DMS53 treated with DMSO at 0.1 percent for 48 hours (cell line): ENCODE measurements at regions not wholly inside any gene's neighbourhood (a gene's known extent, or its start where the extent isn't known, plus 50 kb on each side); places are given as distances from the start of the nearest gene placed in this dataset.
A peak's percentile ranks its signal among the peaks of the same experiment; 100 is the strongest.

Experiments used
- DNase-seq: peaks from one replicate; lab custom pipeline; 2025; ENCODE audit not compliant: unreplicated experiment; lab: John Stamatoyannopoulos, UW

DNA sequence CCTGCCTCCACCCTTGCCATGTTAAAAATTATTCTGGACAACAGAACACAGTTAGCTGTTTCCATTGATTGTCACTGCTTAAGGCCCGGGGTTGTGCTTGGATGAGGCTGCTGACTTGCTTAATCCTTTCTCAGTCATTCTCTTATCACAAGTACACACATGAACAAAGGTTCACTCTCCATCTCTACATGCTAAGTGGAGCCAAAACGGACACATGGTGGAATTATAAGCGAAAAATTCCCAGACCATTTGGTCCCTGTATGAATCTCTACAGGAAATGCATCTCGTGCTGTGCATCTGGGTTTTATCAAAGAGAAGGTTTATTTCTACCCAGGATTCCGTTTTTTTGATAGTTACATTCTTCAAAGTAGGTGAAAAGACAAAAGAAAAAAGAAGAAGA is 177.5 kb upstream of the ETAA1 start:
- DNase-seq: no peak

DNA sequence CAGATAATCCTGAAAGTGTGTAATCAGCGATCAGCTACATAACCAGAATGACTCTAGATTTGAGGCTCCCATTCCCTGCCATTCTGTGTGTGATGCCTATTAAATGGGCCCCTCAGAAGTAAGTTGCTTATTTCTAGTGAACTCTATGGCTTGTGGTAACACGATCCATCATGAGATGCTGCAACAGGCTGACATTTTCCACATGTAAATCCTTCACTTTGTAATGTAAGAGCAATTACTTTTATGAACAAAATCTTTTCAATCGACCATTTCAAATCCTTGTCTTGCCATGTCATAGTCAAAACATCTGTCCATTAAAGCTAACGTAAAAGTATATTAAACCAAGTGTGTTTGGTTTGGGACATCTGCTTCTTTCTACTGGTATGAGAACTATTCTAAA is 175.9 kb upstream of the ETAA1 start:
- DNase-seq: no peak

DNA sequence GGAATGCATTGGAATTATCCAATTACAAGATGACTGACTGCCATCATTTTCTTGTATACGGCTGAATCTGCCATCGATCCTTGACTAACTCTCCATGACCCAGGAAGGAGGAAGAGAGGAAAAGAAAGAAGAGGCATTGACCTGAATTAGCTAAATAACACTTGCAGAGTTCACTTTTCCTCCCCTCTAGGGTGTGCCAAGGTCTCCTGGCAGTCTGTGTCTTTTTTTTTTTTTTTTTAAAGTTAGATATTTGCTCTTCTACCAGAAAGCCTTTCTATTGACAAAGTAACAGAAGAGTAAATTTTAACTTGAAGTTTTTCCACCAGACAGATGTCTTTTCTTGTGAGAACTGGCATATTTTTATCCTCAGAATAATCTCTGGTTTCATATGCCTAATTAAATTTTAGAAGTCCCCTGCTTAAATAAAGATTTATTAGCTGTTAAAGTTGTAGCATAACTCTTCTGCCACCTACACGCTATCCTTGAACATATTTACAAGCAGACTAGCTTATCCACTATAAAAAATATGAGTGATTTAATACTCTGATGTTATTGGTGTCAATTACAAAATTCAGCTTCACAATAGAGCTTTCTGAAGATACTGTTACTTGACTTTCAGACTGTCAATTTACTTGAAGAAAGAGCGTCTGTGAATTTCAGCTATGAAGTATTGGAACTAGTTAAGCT is 171.7 kb upstream of the ETAA1 start:
- DNase-seq: no peak

DNA sequence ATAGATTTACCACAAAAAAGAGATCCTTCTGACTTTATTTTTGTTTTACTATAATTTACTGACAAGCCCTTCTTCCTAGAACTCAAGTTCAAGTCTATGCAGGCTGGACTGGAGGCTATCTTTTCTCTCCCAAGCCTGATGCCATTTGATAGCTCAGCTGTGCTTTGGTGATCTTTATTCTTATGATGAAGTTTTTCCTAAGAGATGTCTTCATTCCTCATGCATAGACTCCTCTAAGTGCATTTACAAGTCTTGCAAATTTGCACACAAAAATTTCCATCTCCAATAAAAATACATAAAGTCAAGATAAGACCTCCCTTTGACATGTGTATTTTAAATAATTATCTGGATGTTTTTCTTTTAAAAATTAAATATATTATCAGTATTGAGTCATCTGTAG is 167.4 kb upstream of the ETAA1 start:
- DNase-seq: no peak

DNA sequence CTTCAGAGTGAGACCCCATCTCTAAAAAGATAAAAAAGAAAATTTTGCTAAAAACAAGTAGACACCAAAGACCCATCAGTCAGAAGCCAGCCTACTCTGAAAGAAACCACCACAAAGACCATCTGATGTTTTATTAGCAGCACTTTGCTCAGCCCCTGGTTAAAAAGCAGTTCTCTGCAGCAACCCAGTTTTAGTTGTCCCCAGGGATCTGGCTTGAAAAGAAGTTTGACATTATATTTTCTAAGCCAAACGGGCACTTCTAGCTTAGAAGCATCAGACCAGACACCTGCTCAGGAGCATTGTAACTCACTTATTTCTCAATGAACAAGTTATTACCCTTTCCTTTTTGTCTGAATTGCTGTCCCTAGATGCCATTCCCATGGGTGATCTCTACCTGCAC is 164.2 kb upstream of the ETAA1 start:
- DNase-seq: no peak

DNA sequence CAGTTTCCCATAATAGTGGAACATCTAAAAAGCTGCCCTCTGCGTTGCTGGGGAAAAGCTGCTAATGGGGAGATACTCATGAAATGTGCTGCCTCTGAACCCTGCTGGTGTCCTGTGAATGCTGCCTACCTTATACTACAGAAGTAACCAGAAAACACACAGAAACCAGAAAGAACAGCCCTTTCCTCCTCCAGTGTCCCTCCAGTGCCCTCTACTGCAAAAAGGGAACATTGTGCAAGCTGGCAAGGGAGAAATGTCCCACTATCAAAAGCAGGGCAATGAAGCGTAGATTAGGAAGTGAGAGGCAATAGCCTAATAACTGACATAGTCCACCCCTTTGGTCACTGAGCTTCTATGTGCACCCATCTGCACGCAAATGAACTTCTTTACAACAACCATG is 162.7 kb upstream of the ETAA1 start:
- DNase-seq: peak; percentile 5

DNA sequence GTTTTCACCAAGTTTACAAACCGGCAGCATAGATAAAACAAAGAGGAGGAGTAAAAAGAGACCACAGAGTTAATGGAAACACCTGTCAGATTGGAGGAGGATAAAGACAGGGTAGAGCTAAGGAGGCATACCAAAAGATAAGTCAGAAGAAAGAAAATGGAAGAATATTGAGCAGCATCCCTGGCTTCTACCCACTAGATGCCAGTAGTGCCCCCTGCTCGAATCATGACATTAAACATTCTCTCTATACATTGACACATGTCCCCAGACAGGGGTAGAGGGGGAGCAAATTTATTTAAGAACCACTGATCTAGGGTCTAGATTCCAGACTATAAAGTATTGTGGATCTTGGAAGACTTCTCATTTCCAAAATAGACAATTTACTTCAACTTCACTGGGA is 159.8 kb upstream of the ETAA1 start:
- DNase-seq: no peak

DNA sequence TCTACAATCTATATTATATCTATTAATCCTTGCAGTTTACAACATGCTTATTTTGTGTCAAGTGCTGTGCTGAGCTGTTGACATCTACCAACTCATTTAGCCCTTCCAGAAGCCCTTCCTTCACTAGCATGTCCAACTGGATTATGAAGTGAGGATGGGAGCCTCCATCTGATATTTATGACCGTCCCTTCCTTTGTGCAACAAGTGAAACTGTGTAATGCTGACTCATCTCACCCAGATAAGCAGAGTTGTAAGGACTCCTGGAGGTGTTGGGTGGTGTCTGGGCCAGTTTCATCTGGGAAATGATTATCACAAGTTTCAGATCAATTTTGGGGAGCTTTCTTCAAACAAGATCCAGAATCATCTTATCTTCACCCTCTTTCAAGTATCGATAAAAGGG is 156.6 kb upstream of the ETAA1 start:
- no peak for DNase-seq

DNA sequence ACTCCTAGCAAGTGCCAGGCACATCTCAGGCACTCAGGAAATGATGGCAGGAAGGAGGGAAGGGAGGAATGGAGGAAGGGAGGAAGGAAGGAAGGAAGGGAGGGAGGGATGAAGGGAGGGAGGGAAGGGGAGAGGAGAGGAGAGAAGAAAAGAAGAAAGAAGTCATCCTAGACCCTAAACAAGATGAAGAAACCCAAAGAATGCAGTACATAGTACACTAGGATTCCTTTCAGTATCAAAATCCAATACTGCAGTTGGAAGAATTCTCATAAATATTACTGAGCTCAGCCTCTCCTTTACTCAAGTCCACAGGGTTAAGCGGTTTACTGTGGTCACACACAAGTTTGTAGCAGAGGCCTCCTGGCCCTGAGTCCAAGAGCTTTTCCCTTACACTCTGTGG is 155.7 kb upstream of the ETAA1 start:
- no peak for DNase-seq

DNA sequence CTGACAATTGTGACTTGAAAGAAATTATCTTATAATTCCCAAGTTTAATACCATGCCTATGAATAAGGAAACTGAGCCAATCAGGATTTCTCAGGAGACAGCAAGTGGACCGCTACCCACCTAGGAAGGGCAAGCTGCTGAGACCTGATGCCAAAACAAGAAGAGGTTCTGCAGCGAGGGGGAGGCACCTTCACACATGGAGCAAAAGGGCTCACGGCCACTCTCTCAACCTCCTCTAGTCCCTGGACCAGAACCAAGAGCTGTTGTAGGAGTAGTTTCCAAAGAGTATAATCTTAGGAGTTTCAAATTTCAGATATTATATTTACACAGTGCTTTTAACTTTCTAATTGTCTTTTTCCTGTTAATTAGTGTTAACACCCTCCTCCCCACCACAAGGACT is 154.7 kb upstream of the ETAA1 start:
- no peak for DNase-seq

DNA sequence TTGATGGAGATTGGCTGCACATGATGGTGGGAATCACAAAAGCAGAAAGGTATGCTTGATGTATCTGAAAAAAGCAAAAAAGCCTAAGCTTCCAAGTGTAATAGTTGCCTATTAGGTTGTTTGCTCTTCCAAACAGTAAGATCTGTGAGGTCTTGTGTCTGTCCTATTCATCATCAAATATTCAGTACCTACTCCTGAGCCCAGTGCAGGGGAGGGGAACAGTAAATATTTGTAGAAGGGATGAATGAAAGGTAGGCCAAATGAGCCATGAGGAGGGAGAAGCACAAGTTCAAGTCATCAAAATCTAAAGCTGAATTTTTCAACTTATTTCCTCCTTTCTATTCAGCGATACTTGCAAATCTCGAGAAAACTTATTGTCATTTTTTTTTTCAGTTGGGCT is 153.2 kb upstream of the ETAA1 start:
- peak; percentile 16 for DNase-seq

DNA sequence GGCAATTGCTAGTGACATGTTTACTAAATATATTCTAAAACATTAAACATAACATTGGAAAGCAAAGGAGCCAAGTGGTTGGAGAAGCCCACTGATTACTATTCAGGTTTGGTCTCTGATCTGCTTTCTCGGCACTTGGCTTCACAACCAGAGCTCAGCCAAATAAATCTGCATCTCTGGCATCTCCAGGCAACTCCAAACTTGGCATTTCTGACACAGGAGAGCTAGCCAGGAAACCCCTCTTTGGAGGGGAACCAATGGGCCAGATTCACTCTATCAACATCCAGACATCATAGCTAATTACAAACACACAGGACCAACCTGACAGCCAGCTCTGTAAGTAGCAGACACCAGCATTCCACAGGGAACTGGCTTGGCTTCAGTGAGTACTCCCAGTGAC is 150.3 kb upstream of the ETAA1 start:
- DNase-seq: no peak

DNA sequence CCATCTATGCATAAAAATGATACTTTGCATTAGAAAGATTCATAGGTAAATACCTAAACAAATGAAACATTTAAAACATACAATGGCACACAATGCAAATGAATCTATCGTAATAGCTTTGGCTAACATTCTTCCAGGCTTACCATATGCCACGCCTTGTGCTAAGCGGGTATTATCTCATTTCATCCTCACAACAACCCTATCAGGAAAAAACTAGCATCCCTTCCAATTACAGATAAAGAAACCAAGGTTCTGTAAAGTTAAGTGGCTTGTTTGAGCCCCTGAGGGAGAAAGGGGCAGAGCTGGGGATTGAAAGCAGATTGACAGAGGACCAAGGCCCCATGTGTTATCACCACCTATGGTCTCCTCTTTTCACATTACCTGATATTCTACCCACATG is 145.4 kb upstream of the ETAA1 start:
- DNase-seq: no peak

DNA sequence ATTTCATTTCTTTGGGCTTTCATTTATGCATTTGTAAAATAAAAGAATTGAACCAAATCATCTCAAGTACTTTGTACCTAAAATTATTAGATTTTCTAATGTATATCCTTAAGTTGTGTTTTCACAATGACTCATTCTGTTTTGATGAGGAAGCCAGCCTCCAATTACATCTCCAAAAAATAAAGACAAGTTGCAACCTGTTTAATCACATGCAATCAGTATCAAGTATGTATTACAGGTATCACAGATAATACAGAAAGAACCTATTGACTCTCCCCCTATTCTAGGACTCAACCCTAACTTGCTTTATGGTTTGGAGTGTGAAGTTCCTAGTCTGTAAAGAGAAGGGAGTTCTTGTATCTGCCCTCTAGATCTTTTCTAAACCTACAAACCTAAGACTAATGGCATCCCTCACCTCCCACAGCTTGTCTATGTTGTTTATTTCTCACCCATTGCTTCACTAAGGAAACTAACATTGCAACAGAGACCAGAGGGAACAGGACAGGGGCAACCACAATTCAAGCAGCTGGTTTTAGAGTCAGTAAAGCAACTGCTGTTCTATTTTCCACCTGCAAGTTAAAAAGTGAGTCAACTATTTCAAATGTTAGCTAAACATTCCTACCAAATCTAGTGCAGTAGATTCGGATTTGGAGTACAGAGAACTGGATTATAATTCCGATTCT is 141.1 kb upstream of the ETAA1 start:
- DNase-seq: no peak

DNA sequence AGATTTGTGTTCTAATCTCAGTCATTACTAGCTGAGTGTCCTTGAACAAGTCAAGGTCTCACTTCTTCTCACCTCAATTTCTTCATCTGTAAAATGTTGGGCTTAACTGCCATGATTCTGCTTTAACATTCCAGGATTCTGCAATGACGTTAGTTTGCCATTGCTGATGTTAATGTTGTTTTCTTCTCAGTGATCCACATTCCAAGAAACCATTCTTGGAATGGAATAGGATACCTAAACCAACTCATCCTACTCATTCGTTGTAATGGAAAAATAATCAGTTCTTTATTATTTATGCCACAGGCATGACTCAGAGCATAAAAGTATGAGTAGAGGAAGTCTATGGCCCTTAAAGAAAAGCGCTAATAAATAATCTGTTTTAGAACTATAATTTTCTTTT is 140.2 kb upstream of the ETAA1 start:
- DNase-seq: no peak

DNA sequence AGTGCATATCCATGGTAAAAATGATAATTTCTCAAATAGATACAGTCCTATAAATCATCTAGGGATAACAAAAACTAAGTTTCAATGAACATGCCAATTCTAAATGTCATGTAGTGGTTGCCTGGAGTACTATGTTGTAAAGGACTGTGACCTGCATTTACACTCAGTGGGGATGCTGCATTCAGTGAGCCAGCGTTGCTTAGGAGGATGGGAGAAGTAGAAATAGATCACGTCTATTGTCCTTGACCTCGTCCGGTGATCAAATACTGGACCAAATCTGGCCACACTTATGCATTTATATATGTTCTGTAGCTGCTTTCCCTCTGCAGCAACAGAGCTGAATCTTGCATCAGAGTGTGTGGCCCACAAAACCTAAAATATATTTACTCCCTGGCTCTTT is 139.0 kb upstream of the ETAA1 start:
- no peak for DNase-seq

DNA sequence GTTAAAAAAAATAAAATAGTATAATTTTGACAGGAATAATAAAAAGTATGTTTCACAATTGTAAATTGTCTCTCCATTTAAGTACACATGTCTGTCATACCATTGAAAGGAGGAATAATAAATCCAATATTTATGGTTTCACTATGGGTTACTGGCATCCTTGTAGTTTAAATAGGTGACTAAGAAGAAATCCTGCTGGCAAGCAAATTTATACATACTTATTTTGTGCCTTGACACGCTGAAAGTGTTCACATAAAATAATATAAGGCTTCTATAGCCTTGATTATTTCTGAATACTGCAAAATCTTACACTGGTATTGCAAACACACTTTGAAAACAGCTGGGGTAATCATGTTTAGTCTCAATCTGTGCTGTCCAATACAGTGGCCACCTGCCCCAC is 138.3 kb upstream of the ETAA1 start:
- no peak for DNase-seq

DNA sequence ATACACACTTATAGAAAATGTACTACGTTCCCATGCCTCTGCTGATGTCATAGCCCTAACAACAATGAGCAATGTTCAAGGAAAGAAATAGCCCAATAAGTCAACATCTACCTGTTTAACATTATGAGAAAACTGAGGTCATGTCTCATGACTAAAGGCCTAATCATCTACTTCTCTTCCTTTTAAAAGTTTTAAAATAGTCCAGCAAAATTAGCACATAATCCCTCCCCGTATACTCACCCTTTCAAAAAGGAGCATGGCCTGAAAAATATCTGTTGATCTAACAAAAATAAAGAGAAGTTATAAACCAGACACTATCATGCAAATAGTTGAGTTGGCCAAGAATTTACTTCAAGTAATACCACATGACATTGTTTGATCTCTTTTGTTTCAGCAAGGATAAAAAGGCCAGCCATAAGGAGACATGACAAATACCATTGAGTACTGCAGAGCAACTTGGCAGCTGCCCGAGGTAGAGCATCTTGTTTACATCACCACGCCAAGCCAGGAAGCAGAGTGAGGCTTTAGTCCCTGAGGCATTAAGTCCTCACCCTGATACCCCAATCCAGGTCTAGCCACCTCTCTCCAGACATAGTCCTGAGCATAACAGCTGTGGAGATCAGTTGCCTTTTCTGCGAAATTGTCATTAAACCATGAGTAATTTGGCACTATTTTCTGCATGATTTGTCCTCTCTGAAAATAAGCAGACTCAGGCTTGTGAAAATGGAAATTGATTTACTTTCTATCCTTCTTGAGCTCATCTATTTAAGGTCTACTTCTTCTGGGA is 137.4 kb upstream of the ETAA1 start:
- DNase-seq: peak; percentile 44

DNA sequence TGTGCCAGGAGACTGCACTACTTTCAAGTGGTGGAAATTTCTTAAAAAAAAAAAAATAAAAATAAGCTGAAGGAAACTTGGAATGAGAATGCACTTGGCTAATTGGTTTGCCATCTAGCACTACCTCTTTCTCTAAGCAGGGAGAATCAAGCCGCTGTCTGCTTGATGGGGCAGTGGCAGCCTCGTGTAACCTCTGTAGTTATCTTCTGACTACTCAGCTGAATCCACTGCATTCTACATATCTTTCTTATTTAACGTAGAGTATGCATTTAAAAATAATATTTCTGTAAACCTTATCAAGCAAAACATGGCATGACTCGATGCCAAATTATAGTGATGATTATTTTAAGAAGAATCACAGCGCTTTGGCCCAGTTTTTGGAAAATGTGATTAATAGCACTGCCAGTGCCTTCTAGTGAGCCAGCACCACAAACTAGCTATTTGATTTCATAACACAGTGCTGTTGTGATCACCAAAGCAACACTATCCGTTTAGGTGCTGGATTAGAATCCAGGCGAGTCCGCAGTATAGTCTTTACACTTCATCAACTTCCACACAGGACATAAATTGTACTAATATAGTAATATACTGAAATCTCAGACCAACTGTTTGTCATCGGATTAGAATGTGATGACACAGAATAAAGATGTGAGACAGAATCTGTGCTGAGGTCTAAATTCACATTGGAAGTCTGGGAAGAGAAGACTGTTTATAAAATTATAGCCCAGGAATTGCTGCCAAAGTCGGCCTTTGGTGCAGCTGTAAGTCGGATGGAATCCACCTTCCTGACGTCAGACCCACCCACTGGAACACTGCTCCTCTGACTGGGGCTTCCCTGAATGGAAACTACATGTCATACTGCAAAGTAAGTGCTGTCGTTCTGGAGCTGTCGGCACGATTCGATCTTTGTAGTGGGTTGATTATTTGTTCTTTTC is 136.5 kb upstream of the ETAA1 start:
- no peak for DNase-seq

DNA sequence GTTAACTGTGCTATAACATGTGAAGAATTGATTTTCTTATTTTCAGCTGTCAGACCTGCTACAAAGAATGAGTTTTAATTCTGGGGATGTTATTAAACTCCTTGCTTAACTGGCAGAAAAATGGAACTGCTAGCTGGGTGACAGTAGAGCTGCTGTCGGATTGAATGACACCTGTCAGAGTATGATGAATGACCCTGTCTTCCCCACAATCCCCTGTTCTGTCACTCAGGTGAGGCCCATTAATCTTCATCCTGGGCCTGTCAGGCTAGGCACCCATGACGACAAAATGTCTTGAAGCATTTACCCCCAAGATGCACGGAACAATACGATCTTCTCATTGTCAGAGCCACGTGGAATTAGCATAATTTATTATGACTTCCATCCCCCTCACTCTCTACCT is 129.9 kb upstream of the ETAA1 start:
- DNase-seq: no peak

DNA sequence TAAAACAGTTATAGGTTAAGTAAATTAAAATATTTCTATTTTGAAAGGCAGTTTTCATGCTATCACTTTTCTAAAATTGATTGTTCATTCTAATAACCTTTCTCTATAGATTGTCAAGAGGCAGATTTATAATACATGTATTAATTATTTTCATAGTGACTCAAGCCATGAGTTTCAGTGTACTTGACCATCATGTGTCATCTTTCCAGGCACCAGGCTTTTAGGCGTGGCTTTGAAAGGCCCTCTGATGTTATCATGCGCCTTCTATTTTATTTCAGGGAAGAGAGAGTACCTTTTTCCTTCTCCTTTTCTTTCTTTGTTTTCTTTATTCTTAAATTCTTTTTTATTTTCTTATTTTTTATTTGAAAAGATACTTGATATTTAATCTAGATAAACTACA is 128.3 kb upstream of the ETAA1 start:
- no peak for DNase-seq
